HUES6 (cell line): ENCODE measurements at regions not wholly inside any gene's neighbourhood (a gene's known extent, or its start where the extent isn't known, plus 50 kb on each side); places are given as distances from the start of the nearest gene placed in this dataset.

Experiments used
- H3K27ac ChIP-seq: 2 replicates; pipeline ENCODE4 v1.7.0; 2013; ENCODE audit warnings: low read depth, mild to moderate bottlenecking, low read length, inconsistent platforms
- H3K27me3 ChIP-seq: 2 replicates; pipeline ENCODE4 v1.6.1; 2013; ENCODE audit warnings: low read length; ENCODE audit not compliant: control insufficient read depth, insufficient read depth
- H3K36me3 ChIP-seq: 2 replicates; pipeline ENCODE4 v1.6.1; 2013; ENCODE audit warnings: low read length; ENCODE audit not compliant: control insufficient read depth, insufficient read depth
- H3K4me1 ChIP-seq: 2 replicates; pipeline ENCODE4 v1.6.1; 2013; ENCODE audit warnings: low read length; ENCODE audit not compliant: control insufficient read depth, insufficient read depth
- H3K4me3 ChIP-seq: 2 replicates; pipeline ENCODE4 v1.5.1; 2013; ENCODE audit warnings: low read depth, low read length
- H3K9ac ChIP-seq: one replicate; pipeline ENCODE4 v1.6.1; 2013; ENCODE audit warnings: mild to moderate bottlenecking, low read length
- H3K9me3 ChIP-seq: 2 replicates; pipeline ENCODE4 v1.6.1; 2013; ENCODE audit warnings: low read depth, low read length; ENCODE audit not compliant: control insufficient read depth, insufficient read depth

DNA sequence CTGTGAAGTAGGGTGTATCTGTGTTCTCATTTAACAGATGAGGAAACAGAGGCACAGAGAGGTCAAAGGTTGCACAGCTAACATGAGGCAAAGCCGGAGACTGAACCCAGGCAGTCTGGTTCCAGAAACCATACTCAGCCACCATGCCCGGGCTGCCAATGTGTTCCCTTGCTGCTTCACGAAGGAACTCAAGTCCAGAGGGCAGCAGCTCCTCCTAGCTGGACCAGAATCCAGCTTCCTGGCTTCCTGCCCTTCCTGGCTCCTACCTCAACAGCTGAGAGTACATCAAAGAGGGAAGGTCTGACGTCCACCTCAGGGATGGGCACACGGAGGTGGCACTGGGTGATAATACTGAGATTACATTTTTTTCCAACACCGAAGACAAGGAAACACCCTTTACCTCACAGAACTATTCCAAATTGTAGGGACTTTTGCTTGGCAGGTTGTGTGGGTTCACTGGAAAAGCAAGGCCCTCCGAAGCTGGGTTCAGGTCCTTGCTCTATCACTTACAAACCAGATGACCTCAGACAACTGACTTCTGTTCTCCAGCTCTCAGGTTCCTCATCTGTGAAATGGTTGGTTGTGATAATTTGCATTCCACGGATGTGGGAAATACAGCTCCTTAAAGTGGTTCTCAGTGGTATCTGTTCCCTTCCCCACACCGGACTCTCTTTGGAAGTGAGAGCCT is 154.1 kb upstream of the ZMIZ1 start:
- H3K9me3 ChIP-seq, result no peaks in the 10 kb centered on the region
- H3K27me3 ChIP-seq, result peaks cover 27% of the 10 kb centered on the region
- no peak overlapping the region for H3K9ac ChIP-seq
- no peak overlapping the region for H3K4me3 ChIP-seq
- H3K36me3 ChIP-seq, result no peaks in the 10 kb centered on the region
- H3K4me1 ChIP-seq, result peaks cover 43% of the 10 kb centered on the region
- no peak overlapping the region for H3K27ac ChIP-seq

- no peaks in the 10 kb centered on the region for H3K9me3 ChIP-seq
- peaks cover 27% of the 10 kb centered on the region for H3K27me3 ChIP-seq
- peaks cover 44% of the 10 kb centered on the region for H3K4me1 ChIP-seq
- H3K36me3 ChIP-seq, result no peaks in the 10 kb centered on the region
- no peak overlapping the region for H3K9ac ChIP-seq
- H3K27ac ChIP-seq, result no peak overlapping the region
- no peak overlapping the region for H3K4me3 ChIP-seq
Measured at GRCh38 chr10:78915190-78915518, 153.6 kb upstream of the ZMIZ1 start.

DNA sequence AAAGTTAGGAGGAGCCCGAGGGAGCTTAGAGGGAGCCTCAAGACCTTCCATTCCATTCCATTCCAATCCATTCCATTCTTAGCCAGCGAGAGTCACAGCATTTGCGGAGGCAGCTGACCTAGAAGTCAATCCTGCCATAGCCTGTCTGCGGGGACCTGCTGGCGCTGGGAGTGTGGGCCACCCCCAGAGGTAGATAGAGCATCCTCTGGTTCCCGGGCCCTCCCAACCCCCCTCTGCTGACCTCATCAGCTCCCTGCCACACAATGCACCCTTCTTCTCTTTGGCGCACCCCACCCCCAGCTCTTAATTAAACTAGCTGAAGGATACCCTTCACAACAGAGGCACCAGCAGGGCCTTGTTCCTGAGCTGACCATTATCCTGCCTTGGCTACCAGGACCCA is 152.5 kb upstream of the ZMIZ1 start:
- Histone ChIP-seq H3K4me1 (peaks cover 44% of the 10 kb centered on the region), H3K27ac (no peak overlapping the region), H3K9ac (no peak overlapping the region), H3K9me3 (no peaks in the 10 kb centered on the region), H3K36me3 (no peaks in the 10 kb centered on the region), H3K4me3 (no peak overlapping the region), H3K27me3 (peaks cover 27% of the 10 kb centered on the region)

- Histone ChIP-seq H3K27ac (no peak overlapping the region), H3K4me3 (no peak overlapping the region), H3K27me3 (peaks cover 4% of the 10 kb centered on the region; the same call in 1 of the 2 replicates), H3K9me3 (no peaks in the 10 kb centered on the region), H3K36me3 (no peaks in the 10 kb centered on the region), H3K4me1 (peaks cover 39% of the 10 kb centered on the region), H3K9ac (no peak overlapping the region)
Measured at GRCh38 chr10:78919181-78919966, 149.4 kb upstream of the ZMIZ1 start.

DNA sequence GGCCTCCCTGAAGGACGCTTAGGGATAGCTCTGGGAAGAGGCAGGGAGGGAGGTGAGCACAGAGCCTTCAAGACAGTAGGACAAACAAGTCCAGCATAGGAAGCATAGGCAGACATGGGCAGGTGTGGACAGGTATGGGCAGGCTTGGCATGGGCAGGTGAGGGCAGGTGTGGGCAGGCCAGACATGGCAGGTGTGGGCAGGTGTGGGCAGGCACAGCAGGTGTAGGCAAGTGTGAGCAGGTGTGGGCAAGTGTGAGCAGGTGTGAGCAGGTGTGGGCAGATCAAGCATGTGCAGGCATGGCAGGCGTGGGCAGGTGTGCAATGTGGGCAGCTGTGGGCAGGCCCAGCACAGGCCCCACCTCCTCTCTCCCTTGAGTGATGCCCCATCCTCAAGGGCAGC is 148.8 kb upstream of the ZMIZ1 start:
- Histone ChIP-seq H3K27me3 (no peaks in the 10 kb centered on the region), H3K4me1 (peaks cover 39% of the 10 kb centered on the region), H3K27ac (no peak overlapping the region), H3K36me3 (no peaks in the 10 kb centered on the region), H3K9me3 (no peaks in the 10 kb centered on the region), H3K9ac (no peak overlapping the region), H3K4me3 (no peak overlapping the region)

DNA sequence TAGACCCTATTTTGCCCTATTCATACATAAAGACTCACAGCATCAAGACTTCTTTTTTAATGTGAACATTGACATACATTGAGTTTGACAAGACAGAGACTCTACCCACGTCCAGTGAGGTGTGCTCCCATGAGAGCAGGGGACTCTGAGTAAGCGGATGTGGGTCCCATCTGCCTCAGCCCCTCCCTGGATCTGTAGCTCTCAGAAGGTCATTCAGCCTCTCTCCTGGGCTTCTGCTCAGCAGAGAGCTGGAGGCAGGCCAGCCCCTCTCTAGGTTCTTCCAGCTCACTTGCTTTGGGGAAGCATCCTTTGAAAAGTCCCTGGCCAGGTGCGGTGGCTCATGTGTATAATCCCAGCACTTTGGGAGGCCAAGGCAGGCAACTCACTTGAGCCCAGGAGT is 146.9 kb upstream of the ZMIZ1 start:
- Histone ChIP-seq H3K4me1 (peaks cover 32% of the 10 kb centered on the region), H3K27me3 (no peaks in the 10 kb centered on the region), H3K9me3 (no peaks in the 10 kb centered on the region), H3K27ac (no peak overlapping the region), H3K9ac (no peak overlapping the region), H3K36me3 (no peaks in the 10 kb centered on the region), H3K4me3 (no peak overlapping the region)

GRCh38 chr10:78923647-78924318 is 145.0 kb upstream of the ZMIZ1 start:
- H3K36me3 ChIP-seq, result no peaks in the 10 kb centered on the region
- H3K4me1 ChIP-seq, result peaks cover 24% of the 10 kb centered on the region
- no peak overlapping the region for H3K9ac ChIP-seq
- H3K9me3 ChIP-seq, result no peaks in the 10 kb centered on the region
- no peak overlapping the region for H3K27ac ChIP-seq
- H3K4me3 ChIP-seq, result no peak overlapping the region
- no peaks in the 10 kb centered on the region for H3K27me3 ChIP-seq

DNA sequence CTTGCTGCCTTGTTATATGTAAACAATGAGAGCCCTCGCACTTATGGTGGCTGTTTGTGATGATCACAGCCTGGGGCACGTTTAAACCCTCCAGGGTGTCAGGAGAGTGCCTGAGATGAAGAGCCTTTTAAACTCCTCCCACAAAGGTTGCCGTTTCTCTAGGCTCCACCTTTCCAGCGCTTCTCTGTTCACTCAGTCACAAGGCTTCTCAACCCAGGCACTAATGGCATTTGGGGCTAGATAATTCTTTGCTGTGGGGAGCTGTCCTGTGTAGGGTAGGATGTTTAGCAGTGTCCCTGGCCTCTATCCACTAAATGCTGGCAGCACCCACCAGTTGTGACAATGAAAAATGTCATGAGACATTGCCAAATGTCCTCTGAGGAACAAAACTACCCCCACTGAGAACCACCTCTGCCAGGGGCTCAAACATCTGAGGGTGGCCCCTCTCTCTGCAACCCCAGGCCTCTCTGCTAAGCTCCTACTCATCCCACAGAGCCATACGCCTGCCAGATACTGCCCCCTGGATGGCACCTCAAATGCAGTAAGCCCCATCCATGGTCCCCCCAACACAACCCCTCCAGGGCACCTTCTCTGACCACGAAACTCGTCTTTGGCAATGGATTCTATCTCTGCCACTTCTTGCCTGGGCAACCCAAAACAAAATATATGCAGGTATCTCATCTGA is 144.3 kb upstream of the ZMIZ1 start:
- Histone ChIP-seq H3K4me3 (no peak overlapping the region), H3K27me3 (no peaks in the 10 kb centered on the region), H3K9ac (no peak overlapping the region), H3K9me3 (no peaks in the 10 kb centered on the region), H3K27ac (no peak overlapping the region), H3K4me1 (peaks cover 18% of the 10 kb centered on the region), H3K36me3 (no peaks in the 10 kb centered on the region)

GRCh38 chr10:78925275-78925674 is 143.5 kb upstream of the ZMIZ1 start:
- H3K27ac ChIP-seq, result no peak overlapping the region
- no peak overlapping the region for H3K9ac ChIP-seq
- H3K9me3 ChIP-seq, result no peaks in the 10 kb centered on the region
- no peaks in the 10 kb centered on the region for H3K36me3 ChIP-seq
- no peak overlapping the region for H3K4me3 ChIP-seq
- H3K4me1 ChIP-seq, result peaks cover 15% of the 10 kb centered on the region
- no peaks in the 10 kb centered on the region for H3K27me3 ChIP-seq

GRCh38 chr10:78925800-78926319 is 142.9 kb upstream of the ZMIZ1 start:
- Histone ChIP-seq H3K36me3 (no peaks in the 10 kb centered on the region), H3K27ac (no peak overlapping the region)

More at GRCh38 chr10:78925800-78926319, 142.9 kb upstream of the ZMIZ1 start:
- H3K27me3 ChIP-seq, result no peaks in the 10 kb centered on the region
- peaks cover 15% of the 10 kb centered on the region for H3K4me1 ChIP-seq
- H3K9ac ChIP-seq, result no peak overlapping the region
- no peaks in the 10 kb centered on the region for H3K9me3 ChIP-seq
- H3K4me3 ChIP-seq, result no peak overlapping the region
